Keratinocyte (primary cell): ENCODE measurements at regions not wholly inside any gene's neighbourhood (a gene's known extent, or its start where the extent isn't known, plus 50 kb on each side); places are given as distances from the start of the nearest gene placed in this dataset.

Experiments used
- DNase-seq: peaks from one replicate; pipeline ENCODE4 v3.0.0-alpha.2; 2011; ENCODE audit warnings: low read depth, missing footprints, low spot score
- FAIRE-seq: peaks from 2 replicates; lab custom pipeline; 2011; peaks lifted over from hg19 to GRCh38; lab: Jason Lieb, UNC
- H2AFZ ChIP-seq: 2 replicates; pipeline ENCODE4 v1.6.0; 2012; ENCODE audit warnings: low read length, control low read depth, inconsistent platforms; ENCODE audit not compliant: control insufficient read depth
- H3K27ac ChIP-seq: 2 replicates; pipeline ENCODE4 v1.5.1; 2011; ENCODE audit warnings: low read length; ENCODE audit not compliant: control insufficient read depth, insufficient read depth
- H3K27me3 ChIP-seq: 3 replicates; pipeline ENCODE4 v1.6.0; 2011; ENCODE audit warnings: low read length; ENCODE audit not compliant: control insufficient read depth, insufficient read depth; ENCODE audit errors: extremely low read depth
- H3K36me3 ChIP-seq, 2 experiments: 2 replicates in 1 of 2; 3 replicates in 1 of 2; pipeline ENCODE4 v1.5.1; 2011; ENCODE audit warnings: low read length in 2 of 2, mild to moderate bottlenecking in 1 of 2; ENCODE audit not compliant: control insufficient read depth in 2 of 2, insufficient read depth in 2 of 2; ENCODE audit errors: extremely low read depth in 1 of 2
- H3K4me1 ChIP-seq: 3 replicates; pipeline ENCODE4 v1.5.1; 2011; ENCODE audit warnings: low read length; ENCODE audit not compliant: control insufficient read depth, insufficient read depth; ENCODE audit errors: extremely low read depth
- H3K4me2 ChIP-seq: 3 replicates; pipeline ENCODE4 v1.6.0; 2011; ENCODE audit warnings: low read depth, low read length; ENCODE audit not compliant: control insufficient read depth, insufficient read depth; ENCODE audit errors: extremely low read depth
- H3K4me3 ChIP-seq, 3 experiments: fragments of 200-600 bp in 1 of 3; sonication (generic) in 1 of 3; 2 replicates in 2 of 3; 3 replicates in 1 of 3; pipeline ENCODE4 v1.5.1; 2011 to 2016; ENCODE audit warnings: low read length in 3 of 3, mild to moderate bottlenecking in 3 of 3, control low read depth in 2 of 3, inconsistent platforms in 1 of 3, low read depth in 1 of 3, mixed read lengths in 1 of 3, mixed run types in 1 of 3, moderate library complexity in 1 of 3; ENCODE audit not compliant: control insufficient read depth in 2 of 3, insufficient read depth in 2 of 3; ENCODE audit errors: extremely low read depth in 1 of 3
- H3K79me2 ChIP-seq: 2 replicates; pipeline ENCODE4 v1.6.0; 2012; ENCODE audit warnings: low read length; ENCODE audit not compliant: control insufficient read depth, insufficient read depth
- H3K9ac ChIP-seq: 3 replicates; pipeline ENCODE4 v1.6.0; 2011; ENCODE audit warnings: low read length; ENCODE audit not compliant: control insufficient read depth, insufficient read depth; ENCODE audit errors: extremely low read depth
- H3K9me1 ChIP-seq: 3 replicates; pipeline ENCODE4 v1.6.0; 2011; ENCODE audit warnings: low read length; ENCODE audit not compliant: control insufficient read depth, insufficient read depth; ENCODE audit errors: extremely low read depth
- H3K9me3 ChIP-seq: 2 replicates; pipeline ENCODE4 v1.5.1; 2012; ENCODE audit warnings: low read depth, low read length; ENCODE audit not compliant: control insufficient read depth
- H4K20me1 ChIP-seq: 3 replicates; pipeline ENCODE4 v1.6.0; 2011; ENCODE audit warnings: low read length; ENCODE audit not compliant: control insufficient read depth, insufficient read depth; ENCODE audit errors: extremely low read depth
- CTCF ChIP-seq, 3 experiments: IDR thresholded peaks in 1 of 3; conservative IDR thresholded peaks in 1 of 3; optimal IDR thresholded peaks in 1 of 3; 2 replicates in 2 of 3; 3 replicates in 1 of 3; pipeline versions ENCODE3 to v1.5.1; 2011; ENCODE audit warnings: low read length in 3 of 3, mild to moderate bottlenecking in 3 of 3, moderate library complexity in 2 of 3, control low read depth in 1 of 3, inconsistent platforms in 1 of 3; ENCODE audit not compliant: insufficient read depth in 2 of 3; ENCODE audit errors: extremely low read depth in 1 of 3
- EZH2 ChIP-seq: IDR thresholded peaks from one replicate; pipeline ENCODE4 v1.6.1; 2012; ENCODE audit warnings: inconsistent platforms, mild to moderate bottlenecking, low read length, moderate library complexity
- dilution Hi-C: fragments of 300-500 bp; cut with MboI; formaldehyde crosslinking; loops from one replicate; pipeline ENCODE4 v1.7.0; 2020; ENCODE audit warnings: low sequenced_read_pairs; ENCODE audit not compliant: extremely low pct_ligation_motif_present

- DNase-seq (no peak), FAIRE-seq (no peak)
- Histone ChIP-seq H3K27ac (no peak overlapping the region), H3K36me3 (no peaks in the 10 kb centered on the region), H3K4me2 (no peak overlapping the region), H3K9ac (no peak overlapping the region), H3K9me1 (no peaks in the 10 kb centered on the region), H3K27me3 (peaks cover 66% of the 10 kb centered on the region), H3K79me2 (no peaks in the 10 kb centered on the region), H4K20me1 (peaks cover 8% of the 10 kb centered on the region), H3K4me1 (no peaks in the 10 kb centered on the region), H2AFZ (no peak overlapping the region), H3K9me3 (no peaks in the 10 kb centered on the region), H3K4me3 (no peak overlapping the region)
- no peak for TF ChIP-seq CTCF (optimal IDR thresholded peaks at IDR 0.05 in 1 of 3, IDR thresholded peaks at IDR 0.05 in 1 of 3, conservative IDR thresholded peaks at IDR 0.05 in 1 of 3; ENCODE audit: extremely low read depth in 1 of 3, insufficient read depth in 2 of 3, low read length in 3 of 3)
- no peak for TF ChIP-seq EZH2
- dilution Hi-C loops, result no loop called here
Measured at GRCh38 chr15:70463453-70463834, 299.9 kb downstream of the UACA start.

- Histone ChIP-seq H4K20me1 (no peaks in the 10 kb centered on the region), H3K79me2 (no peaks in the 10 kb centered on the region), H3K4me1 (no peaks in the 10 kb centered on the region), H3K36me3 (no peaks in the 10 kb centered on the region), H3K9ac (no peak overlapping the region), H2AFZ (no peak overlapping the region), H3K27me3 (peaks cover 52% of the 10 kb centered on the region), H3K9me1 (no peaks in the 10 kb centered on the region), H3K9me3 (no peaks in the 10 kb centered on the region), H3K4me3 (no peak overlapping the region), H3K4me2 (no peak overlapping the region), H3K27ac (no peak overlapping the region)
- dilution Hi-C loops, result no loop called here
- TF ChIP-seq CTCF (optimal IDR thresholded peaks at IDR 0.05 in 1 of 3, IDR thresholded peaks at IDR 0.05 in 1 of 3, conservative IDR thresholded peaks at IDR 0.05 in 1 of 3; ENCODE audit: extremely low read depth in 1 of 3, insufficient read depth in 2 of 3, low read length in 3 of 3) (no peak), EZH2 (no peak)
- FAIRE-seq, result no peak
- no peak for DNase-seq
Measured at GRCh38 chr15:70461992-70462391, 301.4 kb downstream of the UACA start.
